ENCODE measurements at regions not wholly inside any gene's neighbourhood (a gene's known extent, or its start where the extent isn't known, plus 50 kb on each side); places are given as distances from the start of the nearest gene placed in this dataset.
"Not testable (repeated sequence)": the region's sequence is repeated elsewhere in the genome, so short reads cannot be mapped to it uniquely, and the experiment has no call there.

- H3K36me3 Mint-ChIP-seq, H3K4me1 Mint-ChIP-seq, H3K4me3 Mint-ChIP-seq, H3K9me3 Mint-ChIP-seq, H3K27ac Mint-ChIP-seq, H3K27me3 Mint-ChIP-seq: not testable (repeated sequence)
Measured at GRCh38 chr18:22602456-22602855, 184.7 kb upstream of the CTAGE1 start.

GRCh38 chr18:22603902-22604301 lies 186.2 kb upstream of the CTAGE1 start:
- H3K4me1 Mint-ChIP-seq, result no peaks in the 10 kb centered on the region
- no peak overlapping the region for H3K27ac Mint-ChIP-seq
- peaks cover 0 to 8% (median 4%) of the 10 kb centered on the region in 3 donors for H3K9me3 Mint-ChIP-seq
- no peaks in the 10 kb centered on the region for H3K27me3 Mint-ChIP-seq
- no peak overlapping the region for H3K4me3 Mint-ChIP-seq
- no peaks in the 10 kb centered on the region for H3K36me3 Mint-ChIP-seq

DNA sequence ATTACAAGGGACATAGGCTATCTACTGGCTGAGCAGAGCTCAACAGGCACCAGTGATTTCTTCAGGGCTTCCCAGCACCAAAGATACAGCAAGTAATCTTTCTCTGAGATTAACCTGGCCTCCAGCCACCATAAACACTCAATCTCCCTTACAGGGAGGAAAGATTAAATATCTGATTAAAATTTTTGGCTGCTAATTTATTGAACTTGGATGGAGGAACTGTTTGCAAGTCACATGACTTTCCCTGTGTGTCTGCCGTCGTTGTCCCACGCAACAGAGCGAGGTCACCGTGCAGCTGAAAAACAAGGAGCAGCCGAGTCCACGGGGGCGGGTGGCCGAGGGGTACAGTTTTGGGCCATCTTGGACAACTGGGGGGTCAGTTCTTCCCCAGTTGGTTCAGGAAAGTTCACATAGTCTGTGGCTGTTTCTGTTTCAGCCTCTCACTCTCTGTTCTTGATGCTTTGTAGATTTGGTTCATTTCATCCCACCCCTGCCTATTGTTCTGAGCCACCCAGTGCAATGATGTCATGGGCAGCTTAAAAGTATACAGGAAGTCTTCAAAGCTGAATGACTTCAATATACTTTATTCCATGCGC lies 186.8 kb upstream of the CTAGE1 start:
- H3K36me3 Mint-ChIP-seq, result no peaks in the 10 kb centered on the region
- no peak overlapping the region for H3K4me3 Mint-ChIP-seq
- H3K27me3 Mint-ChIP-seq, result no peaks in the 10 kb centered on the region
- H3K4me1 Mint-ChIP-seq, result no peaks in the 10 kb centered on the region
- no peak overlapping the region for H3K27ac Mint-ChIP-seq
- peaks cover 0 to 8% (median 2%) of the 10 kb centered on the region in 3 donors for H3K9me3 Mint-ChIP-seq

GRCh38 chr18:22604986-22605421 lies 187.3 kb upstream of the CTAGE1 start:
- H3K27ac Mint-ChIP-seq, result no peak overlapping the region
- H3K9me3 Mint-ChIP-seq, result peaks cover 0 to 8% (median 2%) of the 10 kb centered on the region in 3 donors
- no peak overlapping the region for H3K4me3 Mint-ChIP-seq
- H3K27me3 Mint-ChIP-seq, result no peaks in the 10 kb centered on the region
- H3K4me1 Mint-ChIP-seq, result no peaks in the 10 kb centered on the region
- no peaks in the 10 kb centered on the region for H3K36me3 Mint-ChIP-seq

DNA sequence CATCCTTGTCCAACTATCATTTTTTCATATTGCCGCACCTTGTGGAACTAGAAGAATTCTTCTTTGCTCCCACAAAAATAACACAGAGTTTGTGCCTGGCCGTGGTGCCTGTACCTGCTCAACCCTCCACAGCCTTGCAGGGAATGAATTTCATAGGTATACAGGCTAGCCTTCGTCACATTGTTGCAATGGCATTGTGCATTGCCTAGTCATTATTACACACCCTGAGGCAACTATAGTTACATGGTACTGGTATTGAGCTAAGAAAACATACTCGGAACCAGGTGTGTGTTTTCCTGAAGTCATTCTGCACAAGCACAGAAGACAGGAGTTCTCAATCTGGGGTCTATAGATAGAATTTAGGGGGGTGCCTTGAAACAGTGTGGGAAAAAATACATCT lies 188.0 kb upstream of the CTAGE1 start:
- Mint-ChIP-seq H3K9me3 (peaks cover 0 to 4% (median 2%) of the 10 kb centered on the region in 3 donors), H3K4me3 (no peak overlapping the region), H3K4me1 (no peaks in the 10 kb centered on the region), H3K27ac (no peak overlapping the region), H3K27me3 (no peaks in the 10 kb centered on the region), H3K36me3 (no peaks in the 10 kb centered on the region)

- no peaks in the 10 kb centered on the region for H3K36me3 Mint-ChIP-seq
- peaks cover 0 to 4% (median 2%) of the 10 kb centered on the region in 3 donors for H3K9me3 Mint-ChIP-seq
- H3K4me3 Mint-ChIP-seq, result no peak overlapping the region
- H3K27ac Mint-ChIP-seq, result no peak overlapping the region
- H3K4me1 Mint-ChIP-seq, result no peaks in the 10 kb centered on the region
- no peaks in the 10 kb centered on the region for H3K27me3 Mint-ChIP-seq
Measured at GRCh38 chr18:22606563-22607283, 189.0 kb upstream of the CTAGE1 start.

- H3K9me3 Mint-ChIP-seq, result peaks cover 0 to 4% (median 2%) of the 10 kb centered on the region in 3 donors
- H3K27ac Mint-ChIP-seq, result no peak overlapping the region
- no peaks in the 10 kb centered on the region for H3K27me3 Mint-ChIP-seq
- no peaks in the 10 kb centered on the region for H3K36me3 Mint-ChIP-seq
- H3K4me1 Mint-ChIP-seq, result no peaks in the 10 kb centered on the region
- H3K4me3 Mint-ChIP-seq, result no peak overlapping the region
Measured at GRCh38 chr18:22607284-22607635, 189.5 kb upstream of the CTAGE1 start.

GRCh38 chr18:22608847-22609246 lies 191.1 kb upstream of the CTAGE1 start:
- Mint-ChIP-seq H3K4me1 (no peaks in the 10 kb centered on the region), H3K4me3 (no peak overlapping the region), H3K27me3 (no peaks in the 10 kb centered on the region), H3K36me3 (no peaks in the 10 kb centered on the region), H3K9me3 (peaks cover 0 to 2% (median 0%) of the 10 kb centered on the region in 3 donors), H3K27ac (no peak overlapping the region)

GRCh38 chr18:22609642-22610041 lies 191.9 kb upstream of the CTAGE1 start:
- H3K27ac Mint-ChIP-seq, result no peak overlapping the region
- peaks cover 0 to 2% (median 0%) of the 10 kb centered on the region in 3 donors for H3K9me3 Mint-ChIP-seq
- no peaks in the 10 kb centered on the region for H3K4me1 Mint-ChIP-seq
- H3K36me3 Mint-ChIP-seq, result no peaks in the 10 kb centered on the region
- H3K4me3 Mint-ChIP-seq, result no peak overlapping the region
- no peaks in the 10 kb centered on the region for H3K27me3 Mint-ChIP-seq

- Mint-ChIP-seq H3K9me3 (no peaks in the 10 kb centered on the region), H3K4me3 (no peak overlapping the region), H3K27me3 (peaks cover 2% of the 10 kb centered on the region), H3K36me3 (no peaks in the 10 kb centered on the region), H3K27ac (peak overlapping the region in 1 of 3 donors; percentile 85), H3K4me1 (no peaks in the 10 kb centered on the region)
Measured at GRCh38 chr18:22613058-22613690, 195.5 kb upstream of the CTAGE1 start.

GRCh38 chr18:22613788-22614187 lies 196.1 kb upstream of the CTAGE1 start:
- Mint-ChIP-seq H3K4me3 (no peak overlapping the region), H3K4me1 (no peaks in the 10 kb centered on the region), H3K27me3 (peaks cover 2% of the 10 kb centered on the region), H3K27ac (no peak overlapping the region), H3K9me3 (no peaks in the 10 kb centered on the region), H3K36me3 (no peaks in the 10 kb centered on the region)

DNA sequence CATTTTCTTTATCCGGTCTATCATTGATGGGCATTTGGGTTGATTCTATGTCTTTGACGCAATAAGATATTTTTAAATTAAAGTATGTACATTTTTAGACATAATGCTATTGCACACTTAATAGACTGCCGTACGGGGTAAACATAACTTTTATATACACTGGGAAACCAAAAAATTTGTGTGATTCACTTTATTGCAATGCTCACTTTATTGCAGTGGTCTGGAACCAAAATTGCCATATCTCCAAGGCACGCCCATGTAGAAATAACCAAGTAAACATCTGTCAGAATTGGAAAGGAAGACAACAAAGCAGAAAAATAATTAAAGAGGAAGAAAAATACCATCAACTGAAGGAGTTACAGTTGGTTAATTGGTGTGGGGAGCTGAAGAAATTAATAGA lies 205.8 kb upstream of the CTAGE1 start:
- H3K36me3 Mint-ChIP-seq, result peaks cover 3% of the 10 kb centered on the region
- H3K27ac Mint-ChIP-seq, result no peak overlapping the region
- peaks cover 4% of the 10 kb centered on the region for H3K27me3 Mint-ChIP-seq

DNA sequence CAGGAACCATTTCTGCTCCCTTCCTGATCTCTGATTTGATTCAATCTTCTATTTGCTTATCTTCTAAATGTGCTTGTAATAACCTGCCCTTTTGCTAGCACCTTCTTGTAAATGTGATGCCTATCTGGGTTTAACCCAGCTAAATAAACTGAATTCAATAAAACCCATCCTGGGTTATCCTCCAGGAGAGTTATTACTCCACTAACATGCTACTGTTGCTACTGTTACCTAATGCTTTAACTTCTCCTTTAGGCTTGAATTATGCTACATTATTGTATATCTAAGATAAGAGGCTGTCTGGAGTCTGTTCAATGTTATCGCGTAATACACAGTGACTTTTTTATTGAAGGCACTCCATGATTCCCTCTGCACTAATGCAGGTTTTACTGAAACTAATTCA lies 206.5 kb upstream of the CTAGE1 start:
- peaks cover 3% of the 10 kb centered on the region for H3K36me3 Mint-ChIP-seq
- H3K4me1 Mint-ChIP-seq, result peaks cover 0 to 4% (median 0%) of the 10 kb centered on the region in 3 donors
- H3K9me3 Mint-ChIP-seq, result peaks cover 2 to 12% (median 4%) of the 10 kb centered on the region in 3 donors
- peaks cover 4% of the 10 kb centered on the region for H3K27me3 Mint-ChIP-seq
- H3K27ac Mint-ChIP-seq, result no peak overlapping the region
- H3K4me3 Mint-ChIP-seq, result no peak overlapping the region

More for the DNA sequence above, 205.8 kb upstream of the CTAGE1 start:
- Mint-ChIP-seq H3K4me1 (peaks cover 0 to 4% (median 0%) of the 10 kb centered on the region in 3 donors), H3K9me3 (peaks cover 2 to 12% (median 4%) of the 10 kb centered on the region in 3 donors), H3K4me3 (no peak overlapping the region)

DNA sequence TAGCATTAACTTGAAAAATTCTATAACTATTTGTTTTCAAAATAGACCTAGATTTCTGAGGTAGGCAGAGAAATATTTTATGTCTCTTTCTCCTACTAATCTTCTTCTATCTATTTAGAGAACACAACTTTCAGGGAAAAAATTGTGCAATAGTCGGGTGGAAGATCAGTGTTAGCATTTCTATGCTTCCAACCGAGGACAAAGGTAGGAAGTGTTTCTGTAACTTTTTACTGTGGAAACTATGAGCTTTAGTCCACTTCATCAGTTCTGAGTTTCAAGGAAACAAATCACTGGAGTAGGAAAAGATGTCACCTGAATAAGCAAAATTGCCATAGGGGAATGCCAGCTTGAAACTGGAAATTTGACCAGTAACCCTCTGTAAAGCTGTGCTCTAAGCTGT lies 207.7 kb upstream of the CTAGE1 start:
- Mint-ChIP-seq H3K36me3 (peaks cover 3% of the 10 kb centered on the region), H3K27ac (no peak overlapping the region), H3K4me3 (no peak overlapping the region), H3K9me3 (peaks cover 4 to 12% (median 4%) of the 10 kb centered on the region in 3 donors), H3K4me1 (peaks cover 0 to 4% (median 0%) of the 10 kb centered on the region in 3 donors), H3K27me3 (peaks cover 4% of the 10 kb centered on the region)

DNA sequence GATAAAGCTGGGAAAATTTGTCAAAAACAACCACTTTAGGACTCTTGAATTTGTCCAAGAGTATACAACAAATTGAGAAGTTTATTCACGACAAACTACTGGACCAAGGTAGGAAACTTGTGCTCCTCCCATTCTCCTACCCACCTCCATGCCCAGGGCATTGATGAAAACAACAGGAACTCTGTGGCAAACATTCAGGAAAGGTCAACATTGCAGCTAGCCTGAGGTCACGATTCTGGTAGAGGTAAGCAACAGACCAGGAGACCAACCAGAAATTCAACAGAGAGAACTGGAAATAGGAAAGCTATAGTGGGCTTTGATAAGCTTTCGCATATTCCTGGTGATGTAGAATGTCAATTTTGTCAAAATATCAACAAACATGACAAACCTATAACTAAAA lies 209.1 kb upstream of the CTAGE1 start:
- Mint-ChIP-seq H3K4me1 (peaks cover 0 to 2% (median 0%) of the 10 kb centered on the region in 3 donors), H3K36me3 (peaks cover 3% of the 10 kb centered on the region), H3K9me3 (peaks cover 2 to 18% (median 4%) of the 10 kb centered on the region in 3 donors), H3K27ac (no peak overlapping the region), H3K4me3 (no peak overlapping the region), H3K27me3 (peaks cover 4% of the 10 kb centered on the region)
